ENCODE measurements at regions not wholly inside any gene's neighbourhood (a gene's known extent, or its start where the extent isn't known, plus 50 kb on each side); places are given as distances from the start of the nearest gene placed in this dataset.

GRCh38 chr16:48105976-48106375, 49.8 kb downstream of the ABCC12 start:
- no peak for DNase-seq (ENCODE audit: low spot score)
- no peak for TF ChIP-seq CTCF (IDR thresholded peaks at IDR 0.05; ENCODE audit: extremely low read depth, missing control alignments)

- DNase-seq (ENCODE audit: low spot score), result no peak
- TF ChIP-seq CTCF (IDR thresholded peaks at IDR 0.05; ENCODE audit: extremely low read depth, missing control alignments), result no peak
These were observed 50.3 kb downstream of the ABCC12 start for GRCh38 chr16:48105456-48105855.

- no peak for DNase-seq (ENCODE audit: low spot score)
- TF ChIP-seq CTCF (IDR thresholded peaks at IDR 0.05; ENCODE audit: extremely low read depth, missing control alignments), result no peak
These were observed 52.2 kb downstream of the ABCC12 start for GRCh38 chr16:48103591-48103990.

- DNase-seq (ENCODE audit: low spot score), result no peak
These were observed 53.4 kb downstream of the ABCC12 start for GRCh38 chr16:48102083-48103008.

GRCh38 chr16:48101069-48101674, 54.6 kb downstream of the ABCC12 start:
- no peak for TF ChIP-seq CTCF (IDR thresholded peaks at IDR 0.05; ENCODE audit: extremely low read depth, missing control alignments)

More at GRCh38 chr16:48102083-48103008, 53.4 kb downstream of the ABCC12 start:
- TF ChIP-seq CTCF (IDR thresholded peaks at IDR 0.05; ENCODE audit: extremely low read depth, missing control alignments), result no peak

GRCh38 chr16:48099455-48099854, 56.3 kb downstream of the ABCC12 start:
- DNase-seq (ENCODE audit: low spot score), result no peak
- TF ChIP-seq CTCF (IDR thresholded peaks at IDR 0.05; ENCODE audit: extremely low read depth, missing control alignments), result no peak

More at GRCh38 chr16:48101069-48101674, 54.6 kb downstream of the ABCC12 start:
- DNase-seq (ENCODE audit: low spot score), result peak; percentile 71

- TF ChIP-seq CTCF (IDR thresholded peaks at IDR 0.05; ENCODE audit: extremely low read depth, missing control alignments), result no peak
- no peak for DNase-seq (ENCODE audit: low spot score)
These were observed 57.3 kb downstream of the ABCC12 start for GRCh38 chr16:48098472-48098871.

Data from GM20000 (cell line).